ENCODE measurements at regions not wholly inside any gene's neighbourhood (a gene's known extent, or its start where the extent isn't known, plus 50 kb on each side); places are given as distances from the start of the nearest gene placed in this dataset.

DNA sequence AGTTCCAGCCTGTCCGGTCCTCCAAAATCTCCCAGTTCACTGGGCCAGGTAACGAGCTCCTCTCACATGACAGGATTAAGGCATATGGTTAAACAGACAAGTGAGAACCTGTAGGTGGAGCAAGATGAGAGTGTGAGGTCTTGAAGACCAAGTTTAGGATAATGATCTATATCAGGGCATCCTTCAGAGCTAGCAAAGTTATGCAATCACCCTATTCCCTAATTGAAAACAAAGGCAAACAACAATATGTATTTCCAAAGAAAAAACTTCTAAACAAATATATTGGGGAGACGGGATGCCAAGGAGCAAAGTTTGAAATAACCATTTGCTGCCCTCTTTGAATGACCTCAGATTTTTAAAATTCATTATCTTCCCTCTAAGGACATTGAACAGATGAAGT, 571.2 kb downstream of the BCL11B start:
- DNase-seq, result no peak

DNA sequence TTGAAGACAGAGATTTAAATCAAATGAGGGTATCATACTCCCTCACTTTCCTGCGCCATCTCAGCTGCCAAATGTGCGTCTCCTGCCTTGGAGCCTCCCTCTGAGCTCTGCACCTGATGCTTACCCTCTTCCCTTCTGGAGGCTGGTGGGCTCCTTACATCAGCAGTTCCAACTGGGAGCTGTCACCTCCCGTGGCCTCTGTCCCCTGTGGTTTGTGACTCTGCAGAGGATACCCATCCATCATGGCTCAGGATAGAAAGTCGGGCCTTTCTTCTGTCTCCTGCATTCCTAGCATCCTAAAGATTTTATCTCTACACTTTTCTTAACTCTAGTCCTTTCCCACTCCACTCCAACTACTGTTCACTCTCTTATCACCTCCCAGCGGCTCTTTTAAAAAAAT, 570.6 kb downstream of the BCL11B start:
- no peak for DNase-seq

DNA sequence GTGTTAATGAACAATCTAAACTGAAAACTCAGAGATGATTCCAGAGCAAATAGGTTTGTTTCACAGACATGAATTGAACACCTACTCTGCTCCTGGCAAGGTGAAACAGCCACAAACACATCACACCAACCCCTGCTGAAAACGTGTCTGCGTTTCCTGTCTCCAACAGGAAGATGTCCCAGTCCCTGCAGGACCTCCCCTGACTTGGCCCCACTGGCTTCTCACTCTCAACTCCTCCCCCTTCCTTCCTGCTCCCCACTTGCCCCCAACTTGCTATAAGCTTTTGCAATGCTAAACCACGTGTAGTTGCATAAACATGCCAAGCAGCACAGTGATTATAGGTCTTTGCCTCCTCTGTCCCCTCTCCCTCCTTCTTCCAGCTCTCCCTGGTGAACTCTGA, 567.6 kb downstream of the BCL11B start:
- DNase-seq, result peak; percentile 42

DNA sequence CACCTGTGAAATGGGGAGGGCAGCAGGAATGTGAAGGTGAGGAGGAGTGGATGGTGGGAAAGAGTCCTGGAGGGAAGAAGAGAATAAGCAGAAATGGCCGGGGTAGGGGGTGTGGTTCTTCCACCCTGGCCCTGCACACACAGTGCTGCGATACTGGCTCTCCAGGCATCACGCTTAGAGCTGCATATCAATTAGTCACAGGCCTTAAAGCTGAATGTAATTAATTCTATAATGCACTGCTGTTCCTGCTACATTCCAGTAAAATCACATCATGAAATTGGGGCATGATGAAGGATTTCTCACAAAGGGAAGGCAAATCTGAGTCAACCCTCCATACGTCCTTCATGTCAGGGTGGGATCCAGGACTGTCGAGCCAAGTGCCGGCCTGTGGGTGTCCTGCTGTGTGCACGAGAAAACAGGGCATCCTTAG, 566.1 kb downstream of the BCL11B start:
- no peak for DNase-seq

DNA sequence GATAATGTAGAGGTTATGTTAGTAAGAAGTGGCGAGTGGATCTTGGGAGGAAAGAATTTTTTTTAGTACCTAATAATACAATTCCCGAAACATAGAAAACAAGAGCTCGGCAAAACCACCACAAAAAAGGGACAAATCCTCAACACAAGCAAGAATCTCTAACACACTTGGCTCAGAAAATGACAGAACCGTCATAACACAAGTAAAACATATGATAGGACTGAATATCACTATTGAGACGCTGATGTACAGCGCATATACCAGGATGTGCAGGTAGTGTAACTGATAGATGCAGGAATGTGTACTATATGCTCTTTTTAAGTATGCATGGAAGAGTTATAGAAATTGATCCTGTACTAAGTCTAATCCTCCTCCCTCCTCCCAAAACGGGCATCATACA, 564.5 kb downstream of the BCL11B start:
- no peak for DNase-seq

DNA sequence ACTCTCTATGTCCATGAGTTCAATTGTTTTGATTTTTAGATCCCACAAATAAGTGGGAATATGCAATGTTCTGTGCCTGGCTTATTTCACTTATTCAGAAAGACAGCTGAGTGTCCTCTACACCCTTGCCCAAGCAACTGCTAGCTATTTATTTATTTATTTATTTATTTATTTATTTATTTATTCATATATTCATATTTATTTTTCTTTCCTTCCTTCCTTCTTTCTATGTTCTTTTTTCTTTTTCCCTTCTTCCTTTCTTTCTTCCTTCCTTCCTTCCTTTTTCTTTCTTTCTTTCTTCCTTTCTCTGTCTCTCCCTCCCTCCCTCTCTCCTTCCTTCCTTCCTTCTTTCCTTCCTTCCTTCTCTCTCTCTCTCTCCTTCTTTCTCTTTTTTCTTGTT, 563.4 kb downstream of the BCL11B start:
- no peak for DNase-seq

DNA sequence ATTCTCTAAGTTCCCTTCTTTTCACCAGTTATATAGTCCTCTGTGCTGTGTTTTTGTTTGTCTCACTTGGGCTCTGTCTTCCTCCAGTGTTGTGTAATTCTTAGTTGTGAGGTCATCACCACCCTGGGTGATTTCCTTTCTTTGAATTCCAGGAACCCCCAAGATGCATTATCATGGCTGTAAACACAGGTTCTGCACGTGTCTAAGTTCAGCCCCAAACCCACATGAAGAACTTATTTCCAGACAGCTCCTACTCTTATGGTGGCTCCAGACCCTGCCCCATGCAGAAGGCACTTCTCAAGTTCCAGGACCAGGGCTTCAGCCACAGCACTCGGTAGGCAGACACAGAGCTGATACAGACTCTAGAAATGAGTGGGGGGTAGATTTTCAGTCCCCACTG, 560.5 kb downstream of the BCL11B start:
- peak; percentile 9 for DNase-seq

DNA sequence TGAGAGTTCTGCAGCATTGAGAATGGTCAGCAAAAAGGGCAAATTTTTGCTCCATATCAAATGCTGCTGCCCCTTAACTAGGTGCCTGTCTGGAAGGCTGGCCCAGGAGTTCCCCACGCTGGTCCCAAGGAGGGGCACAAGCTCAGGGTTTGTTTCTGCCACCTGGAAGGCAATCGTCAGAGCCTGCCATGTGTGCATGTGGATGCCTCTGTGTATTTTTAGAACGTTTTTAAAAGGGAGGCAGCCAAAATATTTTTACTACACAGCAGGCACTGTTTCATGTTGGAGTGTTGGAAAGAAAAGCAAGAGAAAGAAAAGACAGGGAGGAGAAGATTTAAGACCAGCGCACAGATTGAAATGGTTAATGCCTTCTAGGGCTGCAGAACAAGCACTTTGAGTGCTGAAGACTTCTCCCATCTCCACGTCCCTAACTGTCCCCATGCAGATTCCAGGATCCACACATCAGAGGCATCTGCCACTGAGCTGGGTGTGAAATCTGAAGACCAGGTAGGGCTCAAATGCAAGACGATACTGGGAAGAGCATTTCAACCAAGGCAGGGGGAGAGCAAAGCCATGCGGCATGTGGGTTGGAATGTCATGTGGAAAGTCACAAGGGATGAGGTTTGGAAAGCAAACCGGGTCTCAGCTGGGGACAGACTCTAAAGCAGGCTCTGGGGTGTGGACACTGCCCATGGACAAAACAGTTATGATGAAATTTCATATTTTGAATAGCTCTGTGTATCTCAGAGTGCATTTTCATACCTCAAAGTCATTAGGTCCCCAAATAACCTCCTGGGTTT, 557.2 kb downstream of the BCL11B start:
- no peak for DNase-seq

DNA sequence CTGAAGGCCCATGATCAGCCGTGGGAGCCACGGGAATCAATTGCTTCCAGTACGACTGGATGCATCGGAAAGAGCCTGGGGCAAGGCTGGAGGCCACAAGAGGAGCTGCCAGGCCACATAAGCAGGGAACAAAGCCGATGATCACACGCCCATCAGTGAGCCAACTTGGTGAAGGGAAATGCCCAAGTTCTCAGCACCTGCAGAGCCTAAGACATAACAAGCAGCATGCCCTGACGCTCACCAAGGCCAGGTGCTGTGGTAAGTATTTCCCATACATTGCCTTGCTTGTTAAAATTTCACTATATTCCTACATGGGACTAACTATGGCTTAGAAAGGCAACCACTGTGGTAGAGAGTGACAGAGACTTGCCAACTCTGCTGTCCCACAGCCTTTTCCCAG, 555.9 kb downstream of the BCL11B start:
- no peak for DNase-seq

DNA sequence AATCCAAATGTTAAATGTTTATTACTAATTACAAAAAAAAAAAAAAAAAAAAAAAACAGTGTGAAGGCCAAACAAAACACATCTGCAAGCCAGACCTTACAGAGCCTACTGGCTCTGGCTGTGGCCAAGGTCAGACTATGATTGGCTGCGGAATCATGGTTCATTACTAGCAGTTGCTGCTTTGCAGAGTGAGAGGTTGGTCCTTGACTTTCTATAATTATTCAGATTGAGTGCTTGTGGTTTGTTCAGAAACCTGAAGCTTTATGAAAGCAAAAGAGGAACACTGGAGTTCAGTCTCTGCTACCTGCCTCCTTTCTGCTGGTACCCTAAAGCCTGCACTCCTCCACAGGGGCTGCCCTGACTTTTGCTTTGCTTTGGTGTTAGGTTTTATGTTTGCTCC, 550.9 kb downstream of the BCL11B start:
- no peak for DNase-seq

DNA sequence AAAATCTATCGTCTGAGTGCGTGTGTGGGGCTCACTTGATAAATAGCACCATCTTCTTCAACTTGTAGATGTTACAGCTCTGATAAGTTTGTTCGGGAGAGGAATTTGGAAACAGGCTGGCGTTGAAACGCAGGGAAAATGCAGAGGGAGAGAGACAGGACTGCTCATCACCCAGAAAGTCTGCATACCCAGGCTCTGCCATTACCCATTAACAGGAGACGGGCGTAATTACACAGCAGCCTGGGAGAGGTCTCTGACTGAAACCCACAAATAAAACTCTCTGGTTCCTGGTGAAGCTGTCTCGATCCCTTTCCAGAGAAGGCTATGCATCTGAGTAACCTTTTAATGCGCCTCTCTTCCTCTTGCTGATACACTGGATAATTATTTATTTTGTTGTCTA, 547.3 kb downstream of the BCL11B start:
- DNase-seq, result no peak

DNA sequence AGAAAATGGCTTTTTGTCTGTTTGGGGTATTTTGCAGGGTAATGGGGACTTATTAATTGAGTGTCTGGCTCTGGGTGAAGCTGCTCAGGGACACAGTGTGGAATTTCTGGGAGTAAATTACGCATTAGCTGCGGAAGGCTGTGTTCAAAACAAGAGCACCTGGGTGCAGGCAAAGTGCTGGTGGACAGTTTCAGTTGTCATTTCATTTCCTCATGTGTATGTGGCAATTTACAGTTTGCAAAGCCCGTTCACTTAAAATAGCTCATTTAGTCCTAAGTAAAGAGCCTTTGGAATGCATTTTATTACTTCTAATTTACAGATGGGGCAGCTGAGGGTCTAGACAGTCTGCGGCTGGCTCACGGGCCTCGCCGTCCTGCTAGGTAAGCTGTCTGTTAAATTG, 546.8 kb downstream of the BCL11B start:
- DNase-seq, result no peak

DNA sequence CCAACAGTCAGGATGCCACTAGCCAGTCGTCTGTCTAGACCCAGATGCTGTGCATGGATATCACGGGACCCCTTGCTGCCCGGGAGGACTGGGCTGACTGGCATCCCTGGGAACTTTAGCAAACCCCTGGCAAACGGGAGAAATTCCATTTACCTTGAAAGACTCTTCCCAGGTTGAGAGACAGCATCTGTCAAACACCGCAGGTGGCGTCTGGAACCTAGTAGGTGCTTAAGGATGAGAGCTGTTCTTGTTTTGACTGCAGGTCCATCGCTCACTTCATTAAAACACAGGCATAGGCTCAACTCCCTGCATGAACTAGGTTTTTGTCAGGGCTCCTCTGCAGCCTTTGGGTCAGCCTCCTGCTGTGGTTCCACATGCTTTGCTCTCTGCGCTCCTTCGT, 546.3 kb downstream of the BCL11B start:
- no peak for DNase-seq

DNA sequence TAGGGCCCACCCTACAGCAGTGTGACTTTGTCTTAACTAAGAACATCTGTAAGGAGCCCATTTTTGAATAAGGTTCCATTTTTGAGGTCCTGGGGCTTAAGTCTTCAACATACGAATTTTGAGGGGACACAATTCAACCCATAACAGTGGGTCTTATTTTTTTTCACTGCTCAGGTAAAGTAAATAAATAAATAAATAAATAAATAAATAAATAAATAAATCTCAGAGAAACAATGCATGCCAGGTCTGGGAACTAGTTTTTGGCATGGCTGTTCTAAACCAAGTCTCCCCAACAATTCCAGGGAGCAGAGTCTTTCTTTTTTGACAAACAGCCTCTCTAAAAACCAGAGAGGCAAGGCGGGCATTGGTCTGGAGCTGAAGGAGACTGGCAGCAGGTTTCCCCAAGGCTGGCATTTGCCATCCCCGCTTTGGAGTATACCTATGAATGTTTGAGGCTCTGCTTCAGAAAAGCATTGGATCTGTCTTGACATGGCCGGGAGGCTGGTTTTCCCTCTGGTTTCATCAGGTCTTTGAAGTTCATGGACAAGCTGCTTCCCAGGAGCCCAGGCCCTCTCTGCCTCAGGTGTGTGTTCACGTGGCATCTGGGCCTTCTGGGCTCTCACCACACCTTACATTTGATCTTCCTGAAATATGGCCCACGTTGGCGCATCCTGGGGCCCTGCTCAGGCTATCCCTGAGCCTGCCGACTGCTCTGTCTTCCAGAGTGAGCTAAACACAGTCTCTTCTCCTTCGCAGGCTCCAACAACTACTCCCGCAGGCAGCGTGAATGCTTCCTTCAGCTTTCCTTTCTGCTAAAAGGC, 545.2 kb downstream of the BCL11B start:
- no peak for DNase-seq

DNA sequence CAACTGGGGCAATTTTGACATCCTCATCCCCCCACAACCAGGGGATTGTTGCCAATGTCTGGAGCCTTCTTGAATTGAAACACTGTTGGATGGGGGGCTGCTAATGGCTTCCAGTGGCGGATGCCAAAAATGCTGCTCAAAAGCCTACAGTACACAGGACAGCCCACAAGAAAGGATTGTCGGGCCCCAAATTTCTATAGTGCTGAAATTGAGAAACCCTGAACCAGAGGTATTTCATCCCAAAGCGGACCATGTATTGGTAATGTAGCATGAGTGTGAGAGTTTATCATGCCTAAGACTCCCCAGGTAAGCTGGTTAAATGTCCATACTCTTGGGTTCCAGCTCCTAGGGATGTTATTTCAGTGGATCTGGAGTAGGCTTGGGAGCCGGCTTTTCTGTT, 544.0 kb downstream of the BCL11B start:
- DNase-seq, result no peak

DNA sequence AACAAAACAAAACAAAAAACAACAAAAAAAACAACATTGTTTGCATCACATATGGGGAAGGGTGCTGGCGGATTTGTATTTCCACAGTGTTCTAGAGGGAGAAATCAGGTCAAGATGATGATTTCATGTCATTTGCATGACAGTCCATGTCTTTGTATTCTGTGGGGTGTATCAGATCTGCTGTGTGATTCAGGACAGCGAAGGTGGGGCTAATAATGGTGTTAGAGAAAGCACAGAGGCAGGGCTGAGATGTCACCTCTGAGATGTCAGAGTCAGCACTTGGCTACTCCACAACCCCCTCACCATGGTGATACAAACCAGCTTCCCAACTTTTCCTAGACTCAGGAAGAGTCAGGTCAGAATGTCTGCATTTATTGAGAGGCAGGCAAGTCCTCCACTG, 543.2 kb downstream of the BCL11B start:
- DNase-seq, result no peak

DNA sequence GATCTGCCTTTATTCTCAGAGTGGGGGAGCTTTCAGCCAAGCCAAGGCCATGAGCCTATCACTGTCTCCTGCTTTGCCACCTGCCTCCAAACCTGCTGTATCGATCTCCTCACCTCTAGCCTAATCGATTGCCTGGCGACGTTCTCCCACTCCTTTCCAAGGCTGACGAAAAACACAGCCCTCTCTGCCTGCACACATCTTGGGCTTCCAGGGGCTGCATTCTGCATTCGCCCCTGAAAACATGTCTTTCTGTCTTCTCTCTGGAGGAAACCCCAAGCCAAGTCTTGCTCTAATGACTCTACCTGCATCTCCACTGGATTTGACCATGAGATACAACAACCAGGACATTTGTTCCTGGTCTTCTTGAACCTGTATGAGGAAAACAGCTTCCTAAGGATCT, 540.7 kb downstream of the BCL11B start:
- no peak for DNase-seq

DNA sequence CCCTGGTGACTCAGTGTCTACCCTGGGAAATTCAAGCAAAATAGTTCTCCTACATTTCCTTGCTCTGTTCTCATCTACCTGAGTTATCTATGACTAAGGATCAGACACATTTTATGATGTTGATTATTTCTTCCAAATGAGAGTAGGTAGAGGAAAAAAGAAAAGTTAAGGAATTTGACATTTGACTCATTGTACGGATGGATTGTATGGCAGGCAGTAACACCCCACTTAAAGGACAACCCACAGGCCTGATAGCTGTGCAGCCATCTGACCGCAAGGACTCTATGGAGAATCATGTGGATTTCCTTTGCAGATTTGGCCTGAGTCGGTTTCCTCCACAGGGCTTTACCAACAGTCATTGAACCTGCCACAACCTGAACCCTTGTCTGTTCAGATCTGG, 540.3 kb downstream of the BCL11B start:
- no peak for DNase-seq

DNA sequence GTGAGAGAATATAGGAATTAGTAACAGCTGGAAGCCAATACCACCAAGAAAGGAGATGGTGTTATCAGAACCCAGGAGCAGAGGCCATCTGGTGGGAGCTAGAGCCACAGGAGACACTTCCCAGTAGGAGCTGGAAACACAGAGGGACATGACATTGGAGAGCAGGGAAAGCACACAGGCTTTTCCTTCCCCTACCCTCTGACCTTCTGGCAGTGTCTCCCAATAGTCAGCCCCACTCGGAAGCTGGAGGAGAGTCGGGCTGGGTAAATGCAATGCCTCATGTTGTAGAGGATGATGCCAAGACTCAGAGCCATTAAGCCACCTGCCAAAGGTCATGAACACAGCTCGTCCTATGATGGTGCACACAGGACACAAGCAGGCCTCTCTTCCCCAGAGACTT, 538.5 kb downstream of the BCL11B start:
- no peak for DNase-seq

DNA sequence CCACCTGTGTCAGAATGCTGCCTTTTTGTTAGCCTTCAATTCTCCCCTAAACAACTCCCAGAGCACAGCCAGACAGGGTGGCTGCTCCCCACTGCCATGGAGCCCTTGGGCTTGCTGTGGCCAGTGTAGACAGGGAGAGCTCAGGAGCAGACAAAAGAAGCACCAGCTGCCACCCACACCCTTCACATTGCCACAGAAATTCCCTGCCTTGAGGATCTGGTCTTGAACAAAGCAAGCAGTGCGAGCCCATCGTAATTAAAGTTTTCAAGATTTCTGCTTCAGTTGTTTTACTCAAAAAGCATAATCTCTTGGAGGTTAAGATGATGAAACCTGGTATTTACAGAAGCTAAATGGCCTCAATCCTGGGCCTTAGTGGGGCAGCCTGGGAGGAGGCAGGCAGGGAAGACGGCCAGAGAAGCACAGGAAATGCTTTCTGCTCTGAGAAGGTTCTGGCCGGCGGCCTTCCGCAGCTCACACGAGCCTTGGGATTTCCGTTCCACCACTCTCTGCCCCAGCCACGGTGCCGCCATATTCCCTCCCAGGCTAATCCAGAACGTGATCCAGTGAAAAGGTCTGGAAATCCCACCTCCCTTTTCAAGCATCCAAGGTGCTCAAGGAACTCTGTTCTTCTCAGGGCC, 535.2 kb downstream of the BCL11B start:
- no peak for DNase-seq

DNA sequence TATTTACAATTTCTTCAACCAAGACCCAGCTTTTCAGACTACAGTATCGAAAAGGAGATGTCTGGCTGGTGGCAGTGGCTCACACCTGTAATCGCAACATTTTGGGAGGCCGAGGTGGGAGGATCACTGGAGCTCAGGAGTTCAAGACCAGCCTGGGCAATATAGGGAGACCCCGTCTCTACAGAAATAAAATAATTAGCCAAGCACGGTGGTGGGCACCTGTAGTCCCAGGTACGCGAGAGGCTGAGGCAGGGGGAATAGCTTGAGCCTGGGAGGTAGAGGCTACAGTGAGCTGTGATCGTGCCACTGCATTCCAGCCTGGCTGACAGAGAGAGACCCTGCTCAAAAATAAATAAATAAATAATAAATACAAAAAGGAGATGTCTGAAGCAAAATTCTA, 530.5 kb downstream of the BCL11B start:
- DNase-seq, result no peak

DNA sequence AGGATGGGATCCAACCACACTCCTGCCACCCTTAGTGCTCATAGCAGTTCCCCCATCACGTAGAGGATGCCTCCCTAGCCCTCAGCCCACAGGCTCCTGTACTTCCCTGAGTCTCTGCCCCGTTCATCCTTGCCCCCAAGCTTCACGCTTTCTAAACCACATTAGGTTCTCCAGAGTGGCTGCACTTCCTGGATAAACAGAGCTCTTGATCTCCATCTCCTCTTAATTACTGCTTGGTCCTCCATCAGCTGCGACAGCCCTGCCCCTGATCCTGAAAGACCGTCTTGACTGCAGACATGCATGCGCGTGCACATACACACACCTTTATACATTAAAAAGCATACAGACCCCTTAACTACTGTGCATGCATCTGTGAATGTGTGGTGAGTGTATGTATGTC, 530.0 kb downstream of the BCL11B start:
- no peak for DNase-seq

DNA sequence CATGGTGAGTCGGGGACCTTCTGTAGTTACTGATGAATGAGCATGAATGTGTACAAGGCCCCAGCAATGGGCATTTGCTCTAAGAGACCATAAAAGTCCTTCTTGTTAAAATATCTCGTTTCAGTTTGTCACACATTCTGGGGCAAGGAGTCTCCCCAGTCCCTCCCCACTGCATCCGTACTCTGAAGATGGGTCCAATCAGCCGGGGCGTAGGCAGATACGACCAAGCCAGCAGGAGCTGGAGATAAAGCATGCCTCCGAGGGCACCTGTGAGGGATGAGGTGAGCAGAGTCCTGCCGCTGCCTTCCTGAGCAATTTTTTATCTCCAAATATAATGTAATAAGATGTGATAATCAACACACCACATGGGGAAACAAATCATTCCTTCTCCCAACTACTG, 528.5 kb downstream of the BCL11B start:
- no peak for DNase-seq

DNA sequence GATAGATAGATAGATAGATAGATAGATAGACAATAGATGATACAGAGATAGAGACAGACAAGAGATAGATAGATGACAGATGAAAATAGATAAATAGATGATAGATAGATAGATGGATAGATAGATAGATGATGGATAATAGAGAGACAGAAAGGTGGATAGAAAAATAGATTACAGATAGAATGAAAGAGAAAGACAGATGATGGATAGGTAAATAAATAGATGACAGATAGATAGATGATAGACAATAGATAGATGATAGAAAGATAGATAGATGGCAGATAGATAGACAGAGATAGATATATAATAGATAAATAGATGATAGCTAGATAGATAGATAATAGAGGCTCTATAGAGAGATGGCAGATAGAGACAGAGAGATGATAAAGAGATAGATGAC, 523.0 kb downstream of the BCL11B start:
- no peak for DNase-seq
